ENCODE measurements at regions not wholly inside any gene's neighbourhood (a gene's known extent, or its start where the extent isn't known, plus 50 kb on each side); places are given as distances from the start of the nearest gene placed in this dataset.

DNA sequence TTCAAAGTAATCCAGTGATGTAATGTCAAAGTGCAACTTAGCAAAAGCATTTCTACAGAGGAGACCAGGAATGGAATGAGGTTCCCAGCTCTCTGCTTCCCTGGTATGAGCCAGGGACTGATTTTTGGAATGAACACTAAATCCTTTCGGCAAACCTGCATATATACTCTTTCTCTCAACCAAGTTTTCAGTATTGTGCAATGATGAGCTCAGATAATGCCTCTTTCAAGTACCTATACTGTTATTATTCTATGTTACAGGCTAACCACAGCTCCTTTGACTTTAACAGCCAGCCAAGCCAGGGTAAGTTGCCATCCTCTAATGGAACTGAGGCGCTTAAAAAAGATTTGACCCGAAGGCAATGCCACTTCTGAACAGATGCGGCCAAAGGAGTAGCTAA, 104.9 kb upstream of the FSCB start:
- TF ChIP-seq, protein P1, sequence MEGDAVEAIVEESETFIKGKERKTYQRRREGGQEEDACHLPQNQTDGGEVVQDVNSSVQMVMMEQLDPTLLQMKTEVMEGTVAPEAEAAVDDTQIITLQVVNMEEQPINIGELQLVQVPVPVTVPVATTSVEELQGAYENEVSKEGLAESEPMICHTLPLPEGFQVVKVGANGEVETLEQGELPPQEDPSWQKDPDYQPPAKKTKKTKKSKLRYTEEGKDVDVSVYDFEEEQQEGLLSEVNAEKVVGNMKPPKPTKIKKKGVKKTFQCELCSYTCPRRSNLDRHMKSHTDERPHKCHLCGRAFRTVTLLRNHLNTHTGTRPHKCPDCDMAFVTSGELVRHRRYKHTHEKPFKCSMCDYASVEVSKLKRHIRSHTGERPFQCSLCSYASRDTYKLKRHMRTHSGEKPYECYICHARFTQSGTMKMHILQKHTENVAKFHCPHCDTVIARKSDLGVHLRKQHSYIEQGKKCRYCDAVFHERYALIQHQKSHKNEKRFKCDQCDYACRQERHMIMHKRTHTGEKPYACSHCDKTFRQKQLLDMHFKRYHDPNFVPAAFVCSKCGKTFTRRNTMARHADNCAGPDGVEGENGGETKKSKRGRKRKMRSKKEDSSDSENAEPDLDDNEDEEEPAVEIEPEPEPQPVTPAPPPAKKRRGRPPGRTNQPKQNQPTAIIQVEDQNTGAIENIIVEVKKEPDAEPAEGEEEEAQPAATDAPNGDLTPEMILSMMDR (IDR thresholded peaks at IDR 0.05): no peak
- TF ChIP-seq POLR2A (IDR thresholded peaks at IDR 0.05): no peak

Measured in Peyer's patch (tissue), 4 donors.